IMR-90 (cell line): ENCODE measurements at regions not wholly inside any gene's neighbourhood (a gene's known extent, or its start where the extent isn't known, plus 50 kb on each side); places are given as distances from the start of the nearest gene placed in this dataset.

Source experiments
- ATAC-seq: fragments of 200-7000 bp; cut with Tn5 transposase; 2 replicates; pipeline ENCODE4 v1.9.1; 2020; ENCODE audit warnings: low read depth, mild to moderate bottlenecking, moderate library complexity
- BruUV-seq: library from RNA; stranded (reverse); fragments of 400-500 nt; replicated peaks from 2 replicates; lab custom pipeline; 2021; lab: Mats Ljungman, UMichigan
- CTCF ChIA-PET: fragments of 300-600 bp; formaldehyde crosslinking; extraction: SDS; loops from one replicate; lab custom pipeline; 2021; ENCODE audit warnings: antibody characterized with exemption; lab: Yijun Ruan, JAX
- POLR2A ChIA-PET: fragments of 300-600 bp; sonication (Branson Sonifier 250); formaldehyde crosslinking; loops from one replicate; lab custom pipeline; 2022; ENCODE audit warnings: antibody characterized with exemption; ENCODE audit not compliant: unreplicated experiment; lab: Charles Lee
- DNase-seq: peaks from one replicate; pipeline ENCODE4 v3.0.0; 2013
- H2AFZ ChIP-seq: replicated peaks from 2 replicates; pipeline ENCODE3; 2013; ENCODE audit warnings: low read length, mild to moderate bottlenecking; ENCODE audit not compliant: poor library complexity
- H2AK5ac ChIP-seq: 2 replicates; pipeline ENCODE4 v1.6.1; 2013; ENCODE audit warnings: low read depth, low read length, inconsistent platforms
- H2AK9ac ChIP-seq: replicated peaks from 2 replicates; pipeline ENCODE3; 2013; ENCODE audit warnings: mild to moderate bottlenecking, low read depth, low read length, moderate library complexity; ENCODE audit not compliant: poor library complexity
- H2BK120ac ChIP-seq: 2 replicates; pipeline ENCODE4 v1.6.1; 2013; ENCODE audit warnings: low read depth, low read length, inconsistent platforms
- H2BK15ac ChIP-seq: 3 replicates; pipeline ENCODE4 v1.6.1; 2013; ENCODE audit warnings: low read depth, low read length, inconsistent platforms
- H2BK20ac ChIP-seq: 2 replicates; pipeline ENCODE4 v1.6.1; 2013; ENCODE audit warnings: low read depth, mild to moderate bottlenecking, inconsistent platforms, low read length, moderate library complexity
- H2BK5ac ChIP-seq: 2 replicates; pipeline ENCODE4 v1.6.1; 2013; ENCODE audit warnings: mild to moderate bottlenecking, low read depth, low read length, inconsistent platforms; ENCODE audit not compliant: poor library complexity, severe bottlenecking
- H3K14ac ChIP-seq: replicated peaks from 2 replicates; pipeline ENCODE4 v1.6.1; 2013; ENCODE audit warnings: low read depth, low read length, inconsistent platforms
- H3K18ac ChIP-seq: 2 replicates; pipeline ENCODE4 v1.6.1; 2013; ENCODE audit warnings: low read depth, low read length, control low read depth
- H3K23ac ChIP-seq: 2 replicates; pipeline ENCODE4 v1.6.1; 2013; ENCODE audit warnings: low read depth, low read length, inconsistent platforms
- H3K27ac ChIP-seq: 2 replicates; pipeline ENCODE4 v1.5.1; 2013; ENCODE audit warnings: mild to moderate bottlenecking, control low read depth, low read length; ENCODE audit not compliant: insufficient read depth
- H3K27me3 ChIP-seq: 2 replicates; pipeline ENCODE4 v1.6.1; 2013; ENCODE audit warnings: low read length; ENCODE audit not compliant: control insufficient read depth, insufficient read depth
- H3K36me3 ChIP-seq: 2 replicates; pipeline ENCODE4 v1.6.1; 2013; ENCODE audit warnings: low read length, mixed read lengths; ENCODE audit not compliant: control insufficient read depth, insufficient read depth
- H3K4ac ChIP-seq: 2 replicates; pipeline ENCODE4 v1.6.1; 2013; ENCODE audit warnings: low read depth, low read length, inconsistent platforms
- H3K4me1 ChIP-seq: 2 replicates; pipeline ENCODE4 v1.6.1; 2013; ENCODE audit warnings: low read length, mixed read lengths; ENCODE audit not compliant: control insufficient read depth, insufficient read depth
- H3K4me2 ChIP-seq: 2 replicates; pipeline ENCODE4 v1.6.1; 2013; ENCODE audit warnings: low read depth, mild to moderate bottlenecking, control low read depth, low read length, moderate library complexity
- H3K4me3 ChIP-seq: 2 replicates; pipeline ENCODE4 v1.5.1; 2013; ENCODE audit warnings: low read depth, mild to moderate bottlenecking, control low read depth, low read length, moderate library complexity; ENCODE audit not compliant: insufficient read depth
- H3K56ac ChIP-seq: 2 replicates; pipeline ENCODE4 v1.6.1; 2013; ENCODE audit warnings: low read length, inconsistent platforms; ENCODE audit not compliant: insufficient read depth; ENCODE audit errors: extremely low read depth
- H3K79me1 ChIP-seq, 2 experiments: 2 replicates each; pipeline ENCODE4 v1.6.1; 2013; ENCODE audit warnings: low read length in 2 of 2, inconsistent platforms in 1 of 2, low read depth in 1 of 2
- H3K9ac ChIP-seq: 2 replicates; pipeline ENCODE4 v1.6.1; 2013; ENCODE audit warnings: low read depth, low read length, control low read depth
- H3K9me1 ChIP-seq: 2 replicates; pipeline ENCODE4 v1.6.1; 2013; ENCODE audit warnings: low read length, inconsistent platforms; ENCODE audit not compliant: insufficient read depth
- H3K9me3 ChIP-seq: 2 replicates; pipeline ENCODE4 v1.6.1; 2013; ENCODE audit warnings: low read length; ENCODE audit not compliant: control insufficient read depth, insufficient read depth
- H4K20me1 ChIP-seq: 2 replicates; pipeline ENCODE4 v1.6.1; 2013; ENCODE audit warnings: low read length, inconsistent platforms; ENCODE audit not compliant: insufficient read depth
- H4K5ac ChIP-seq: 2 replicates; pipeline ENCODE4 v1.6.1; 2013; ENCODE audit warnings: mild to moderate bottlenecking, low read depth, low read length, control low read depth
- H4K8ac ChIP-seq, 2 experiments: 2 replicates each; pipeline ENCODE4 v1.6.1; 2013; ENCODE audit warnings: low read depth in 2 of 2, low read length in 2 of 2, control low read depth in 1 of 2, inconsistent platforms in 1 of 2
- H4K91ac ChIP-seq: 2 replicates; pipeline ENCODE4 v1.6.1; 2013; ENCODE audit warnings: low read depth, low read length, inconsistent platforms; ENCODE audit not compliant: insufficient read depth
- FOS ChIP-seq: fragments of 150-350 bp; IDR thresholded peaks from 2 replicates; pipeline ENCODE4 v1.6.1; 2016; ENCODE audit warnings: low read depth, low read length
- NFE2L2 ChIP-seq: fragments of 150-350 bp; IDR thresholded peaks from 2 replicates; pipeline ENCODE4 v1.6.1; 2016; ENCODE audit warnings: low read depth, mild to moderate bottlenecking, low read length
- WGBS, 2 experiments: methylation state at CpG; one replicate each; pipeline versions ENCODE4 v1.1.5 to v1.1.7; 2013; ENCODE audit warnings: missing lambda C conversion rate in 2 of 2; ENCODE audit not compliant: insufficient read length in 1 of 2; ENCODE audit errors: extremely low coverage in 2 of 2; 5-methylcytosine and 5-hydroxymethylcytosine counted together
- dilution Hi-C: fragments of 300-500 bp; cut with HindIII; formaldehyde crosslinking; loops from one replicate; pipeline ENCODE4 v1.14.3; 2018; ENCODE audit warnings: low sequenced_read_pairs; ENCODE audit not compliant: unreplicated experiment
- in situ Hi-C: fragments of 300-500 bp; cut with MboI; formaldehyde crosslinking; loops from 3 replicates; pipeline ENCODE4 v1.14.3; 2019; ENCODE audit warnings: low sequenced_read_pairs, inconsistent platforms, mixed read lengths
- intact Hi-C: fragments of 100-400 bp; cut with micrococcal nuclease; formaldehyde crosslinking; loops from 2 replicates; pipeline ENCODE4 v1.10.0; 2022

- Histone ChIP-seq H3K9me1 (no peaks in the 10 kb centered on the region), H3K27me3 (no peaks in the 10 kb centered on the region), H2AFZ (peak overlapping the region; percentile 86), H4K8ac (peak overlapping the region in 1 of 2 experiments; percentile 54; a peak in 1 of 4 replicates), H3K9me3 (no peaks in the 10 kb centered on the region), H3K27ac (no peak overlapping the region), H3K18ac (peak overlapping the region; percentile 18; the same call in 1 of the 2 replicates), H3K9ac (no peak overlapping the region), H3K79me1 (no peaks in the 10 kb centered on the region), H4K5ac (peak overlapping the region; percentile 88; the same call in 1 of the 2 replicates), H2BK5ac (peak overlapping the region; percentile 36), H2AK5ac (no peak overlapping the region), H2BK15ac (no peak overlapping the region), H3K36me3 (no peaks in the 10 kb centered on the region), H3K14ac (no peak overlapping the region), H2BK120ac (peak overlapping the region; percentile 53; the same call in 1 of the 2 replicates), H3K23ac (no peak overlapping the region), H3K4ac (peak overlapping the region; percentile 29; the same call in 1 of the 2 replicates), H3K4me1 (no peaks in the 10 kb centered on the region), H3K4me3 (no peak overlapping the region), H2BK20ac (peak overlapping the region; percentile 44; the same call in 1 of the 2 replicates), H4K91ac (no peak overlapping the region), H4K20me1 (no peaks in the 10 kb centered on the region), H2AK9ac (no peak overlapping the region), H3K4me2 (no peak overlapping the region), H3K56ac (no peak overlapping the region)
- dilution Hi-C loops (no loop called here), in situ Hi-C loops (no loop called here), intact Hi-C loops (no loop called here)
- no TSS peak for BruUV-seq
- no peak for TF ChIP-seq FOS
- no peak for TF ChIP-seq NFE2L2
- DNase-seq = peak; percentile 6
- POLR2A ChIA-PET = no interaction called here
- CTCF ChIA-PET = no interaction called here
- peak; percentile 40 for ATAC-seq
- no CpG with 5 or more reads among the region's 2 CpGs for WGBS, 2 experiments
These were observed 2497.3 kb downstream of the ARAP2 start for GRCh38 chr4:33746979-33747378.
